NCI-H748 (cell line): ENCODE measurements at regions not wholly inside any gene's neighbourhood (a gene's known extent, or its start where the extent isn't known, plus 50 kb on each side); places are given as distances from the start of the nearest gene placed in this dataset.
"Not testable (repeated sequence)": the region's sequence is repeated elsewhere in the genome, so short reads cannot be mapped to it uniquely, and the experiment has no call there.

Experiments used
- DNase-seq: peaks from one replicate; lab custom pipeline; 2025; ENCODE audit not compliant: unreplicated experiment; lab: John Stamatoyannopoulos, UW

- no peak for DNase-seq
Measured at GRCh38 chr7:136136906-136137454, 159.8 kb upstream of the MTPN start.

DNA sequence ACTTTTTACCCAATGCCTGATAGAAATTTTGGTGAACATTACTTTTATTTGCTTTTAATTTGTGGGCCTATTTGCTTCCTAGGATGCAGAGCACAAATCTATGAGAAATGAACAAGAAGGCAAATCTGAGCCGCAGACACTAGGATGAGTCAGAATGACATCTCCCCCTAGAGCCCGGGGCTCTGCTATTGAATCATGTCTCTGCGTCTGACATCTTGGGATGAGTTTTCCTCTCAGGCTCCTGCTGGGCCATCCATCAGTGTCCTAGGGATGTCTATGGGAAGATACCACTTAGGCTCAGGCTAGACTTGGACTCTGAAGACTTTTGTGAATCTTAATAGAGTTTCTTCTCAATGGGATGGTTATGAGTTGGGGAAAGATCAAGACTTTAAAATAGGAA lies 157.3 kb upstream of the MTPN start:
- DNase-seq: no peak

DNA sequence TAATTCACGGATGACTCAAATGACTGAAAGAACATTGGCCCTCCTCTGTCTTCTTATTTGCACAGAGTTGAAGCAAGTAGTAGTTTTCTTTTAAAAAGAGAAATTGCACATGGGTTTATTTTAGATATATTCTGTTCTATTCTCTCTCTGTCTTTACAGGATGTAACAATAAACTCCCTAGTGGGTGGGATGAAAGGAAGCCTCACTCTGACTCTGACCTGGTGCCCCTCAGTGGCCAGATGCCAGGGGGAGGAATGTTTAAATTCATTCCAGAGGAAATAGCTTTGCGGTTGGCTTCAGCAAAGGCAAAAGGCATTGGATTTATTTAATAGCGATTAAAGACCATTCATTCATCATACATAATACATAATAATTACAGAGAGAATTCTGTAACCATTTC lies 156.4 kb upstream of the MTPN start:
- peak; percentile 50 for DNase-seq

DNA sequence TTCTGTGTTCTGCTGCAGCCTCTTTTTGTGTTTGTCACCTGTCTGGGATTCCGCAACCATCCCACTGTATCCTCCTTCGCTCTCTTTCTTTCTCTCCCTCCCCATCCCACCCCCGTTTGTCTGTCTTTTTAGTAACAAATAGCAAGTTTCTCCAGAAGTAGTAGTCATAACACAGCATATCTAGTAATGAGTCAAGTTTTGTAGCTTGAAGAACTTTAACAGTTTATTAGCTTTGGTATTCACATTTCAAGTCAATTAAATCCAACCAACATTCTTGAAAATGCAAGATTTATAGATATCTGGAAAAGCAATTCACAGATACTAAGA lies 154.1 kb upstream of the MTPN start:
- DNase-seq: no peak

DNA sequence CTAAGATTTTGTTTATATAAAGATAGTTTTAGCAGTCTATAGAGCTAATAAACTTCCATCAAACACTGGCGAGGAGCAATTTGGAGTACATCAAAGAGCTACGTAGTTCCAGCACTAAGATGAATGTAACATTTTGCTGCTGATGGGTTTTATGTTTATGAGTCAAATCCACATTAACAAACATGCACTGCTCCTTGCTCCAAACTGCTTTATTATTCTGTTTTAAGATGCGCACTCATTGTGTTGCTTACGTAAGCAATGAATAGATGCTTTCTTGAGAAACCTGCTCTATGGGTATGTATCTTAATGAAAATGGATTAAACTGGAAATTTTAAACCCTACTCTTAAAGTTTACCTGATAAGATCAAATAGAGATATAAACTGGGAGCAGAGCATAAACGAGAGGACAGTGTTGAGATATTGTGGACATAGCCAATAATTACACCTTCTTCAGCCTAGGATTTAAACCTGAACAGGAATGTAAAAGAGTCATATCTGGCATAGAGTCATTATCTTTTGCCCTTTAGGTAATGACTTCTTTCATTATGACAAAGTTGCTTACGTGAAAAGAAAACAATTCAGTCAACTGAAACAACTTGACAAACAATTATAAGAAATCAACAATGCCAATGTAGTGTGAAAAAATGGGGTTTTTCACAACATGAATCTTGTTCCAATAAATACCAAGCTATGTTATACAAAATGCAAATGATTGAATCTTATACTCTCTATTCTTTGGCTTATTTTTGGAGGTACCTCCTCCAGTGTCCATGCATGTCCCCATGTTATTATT lies 153.5 kb upstream of the MTPN start:
- no peak for DNase-seq

GRCh38 chr7:136128050-136128449 lies 150.9 kb upstream of the MTPN start:
- DNase-seq: no peak

DNA sequence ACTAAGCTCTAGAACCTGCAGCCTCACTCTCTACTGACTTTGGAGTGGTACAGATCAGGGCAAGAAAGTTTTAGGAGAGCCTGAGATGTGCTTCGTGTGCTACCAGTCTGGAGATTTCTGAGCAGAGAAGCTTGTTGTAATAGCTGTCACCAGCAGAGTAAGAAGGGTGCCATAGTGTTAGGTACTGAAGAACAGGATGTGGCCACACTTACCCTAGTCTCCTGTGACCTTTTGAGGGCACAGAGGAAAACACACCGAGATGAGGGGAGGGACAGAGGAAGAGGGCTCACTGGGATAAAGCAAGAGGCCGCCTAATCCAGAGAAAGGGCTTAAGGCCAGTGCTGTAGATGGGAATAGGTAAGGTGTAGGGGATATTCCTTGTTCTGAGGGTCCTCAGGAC lies 146.2 kb upstream of the MTPN start:
- no peak for DNase-seq

- DNase-seq: no peak
Measured at GRCh38 chr7:136122026-136122425, 144.9 kb upstream of the MTPN start.

DNA sequence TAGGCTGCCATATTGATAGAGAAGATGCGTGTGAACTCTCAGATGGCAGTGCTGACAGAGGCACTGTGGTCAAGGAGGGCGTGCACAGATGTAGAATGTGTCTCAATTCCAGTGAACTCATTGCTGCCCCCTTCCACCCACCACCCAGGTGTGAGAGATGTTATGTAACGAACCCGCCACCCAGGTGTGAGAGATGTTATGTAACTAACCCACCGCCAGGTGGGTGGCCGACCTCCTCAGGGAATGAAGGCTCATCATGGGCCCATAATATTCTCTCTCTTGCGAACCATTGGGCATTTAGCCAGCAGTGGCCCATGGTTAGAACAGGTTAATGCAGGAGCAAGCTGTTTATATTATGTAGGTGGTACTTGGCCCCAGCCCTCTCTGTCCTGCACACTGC lies 140.4 kb upstream of the MTPN start:
- no peak for DNase-seq

GRCh38 chr7:136116186-136116585 lies 139.0 kb upstream of the MTPN start:
- no peak for DNase-seq

- DNase-seq: peak; percentile 68
Measured at GRCh38 chr7:136114966-136115762, 138.0 kb upstream of the MTPN start.

- not testable (repeated sequence) for DNase-seq
Measured at GRCh38 chr7:136114467-136114866, 137.3 kb upstream of the MTPN start.

DNA sequence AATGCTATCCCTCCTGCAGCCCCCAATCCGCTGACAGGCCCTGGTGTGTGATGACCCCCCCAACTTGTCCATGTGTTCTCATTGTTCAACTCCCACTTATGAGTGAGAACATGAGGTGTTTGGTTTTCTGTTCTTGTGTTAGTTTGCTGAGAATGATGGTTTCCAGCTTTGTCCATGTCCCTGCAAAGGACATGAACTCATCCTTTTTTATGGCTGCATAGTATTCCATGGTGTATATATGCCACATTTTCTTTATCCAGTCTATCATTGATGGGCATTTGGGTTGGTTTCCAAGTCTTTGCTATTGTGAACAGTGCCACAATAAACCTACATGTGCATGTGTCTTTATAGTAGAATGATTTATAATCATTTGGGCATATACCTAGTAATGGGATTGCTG lies 131.9 kb upstream of the MTPN start:
- DNase-seq: not testable (repeated sequence)

GRCh38 chr7:136105191-136105590 lies 128.0 kb upstream of the MTPN start:
- no peak for DNase-seq

- no peak for DNase-seq
Measured at GRCh38 chr7:136104269-136104603, 127.1 kb upstream of the MTPN start.

DNA sequence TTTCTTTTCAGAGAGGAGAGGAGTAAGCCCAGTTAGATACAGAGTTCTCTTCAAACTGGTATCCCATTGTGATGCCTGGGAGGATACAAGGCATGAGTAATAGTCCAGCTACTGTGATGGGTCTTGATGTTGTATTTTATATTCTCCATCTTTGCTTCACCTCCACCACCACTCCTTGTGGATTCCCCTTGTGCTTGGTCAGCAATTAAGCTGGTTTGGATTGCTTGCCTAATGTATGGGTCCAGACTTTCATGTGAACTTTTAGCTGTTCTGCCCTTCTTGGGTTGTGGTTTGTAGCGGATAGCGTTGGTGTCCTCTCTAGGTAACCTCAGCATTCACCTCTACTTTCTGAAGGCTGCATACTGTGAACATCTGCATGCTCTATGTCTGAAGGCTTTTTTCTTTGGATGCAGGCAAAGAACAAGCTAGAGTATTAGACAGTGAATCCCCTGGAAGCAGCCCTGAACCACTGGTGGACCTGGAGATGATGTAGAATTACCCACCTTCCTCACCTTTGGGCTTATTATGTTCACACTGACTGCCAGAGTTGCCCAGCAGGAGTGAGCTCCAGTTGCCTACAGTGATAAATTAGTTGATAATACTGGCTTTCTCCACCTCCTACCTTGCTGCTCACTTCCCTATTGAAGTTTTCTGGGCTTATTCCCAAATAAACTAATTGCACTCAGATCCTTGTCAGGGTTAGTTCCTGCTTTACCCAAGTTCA lies 126.5 kb upstream of the MTPN start:
- DNase-seq: no peak

- DNase-seq: no peak
Measured at GRCh38 chr7:136102881-136103280, 125.7 kb upstream of the MTPN start.

DNA sequence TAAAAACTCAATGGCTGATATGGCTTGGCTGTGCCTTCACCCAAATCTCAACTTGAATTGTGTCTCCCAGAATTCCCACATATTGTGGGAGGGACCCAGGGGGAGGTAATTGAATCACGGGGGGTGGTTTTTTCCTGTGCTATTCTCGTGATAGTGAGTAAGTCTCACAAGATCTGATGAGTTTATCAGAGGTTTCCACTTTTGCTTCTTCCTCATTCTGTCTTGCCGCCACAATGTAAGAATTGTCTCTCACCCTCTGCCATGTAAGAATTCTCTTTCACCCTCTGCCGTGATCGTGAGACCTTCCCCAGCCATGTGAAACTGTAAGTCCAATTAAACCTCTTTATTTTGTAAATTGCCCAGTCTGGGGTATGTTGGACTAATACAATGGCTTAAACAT lies 115.6 kb upstream of the MTPN start:
- DNase-seq: not testable (repeated sequence)

DNA sequence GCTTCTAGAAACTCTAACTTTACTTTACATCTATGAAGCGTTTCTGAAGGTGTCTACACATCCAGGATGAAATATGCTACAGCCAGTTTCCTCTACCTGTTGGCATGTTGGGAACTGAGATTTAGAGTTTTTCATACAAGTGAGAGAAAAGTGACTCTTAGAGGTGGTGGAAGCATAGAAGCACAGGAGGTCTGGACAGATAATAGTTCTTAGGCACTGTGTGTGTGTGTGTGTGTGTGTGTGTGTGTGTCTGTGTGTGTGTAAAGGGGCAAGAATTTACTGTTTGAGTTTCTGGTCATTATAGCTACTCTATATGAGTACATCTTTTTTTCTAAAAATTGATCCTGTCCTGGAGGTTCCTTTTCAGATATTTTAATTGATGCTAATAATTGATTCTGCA lies 110.7 kb upstream of the MTPN start:
- no peak for DNase-seq

- DNase-seq: peak; percentile 71
Measured at GRCh38 chr7:136086712-136087111, 109.6 kb upstream of the MTPN start.

- no peak for DNase-seq
Measured at GRCh38 chr7:136079934-136080333, 102.8 kb upstream of the MTPN start.

DNA sequence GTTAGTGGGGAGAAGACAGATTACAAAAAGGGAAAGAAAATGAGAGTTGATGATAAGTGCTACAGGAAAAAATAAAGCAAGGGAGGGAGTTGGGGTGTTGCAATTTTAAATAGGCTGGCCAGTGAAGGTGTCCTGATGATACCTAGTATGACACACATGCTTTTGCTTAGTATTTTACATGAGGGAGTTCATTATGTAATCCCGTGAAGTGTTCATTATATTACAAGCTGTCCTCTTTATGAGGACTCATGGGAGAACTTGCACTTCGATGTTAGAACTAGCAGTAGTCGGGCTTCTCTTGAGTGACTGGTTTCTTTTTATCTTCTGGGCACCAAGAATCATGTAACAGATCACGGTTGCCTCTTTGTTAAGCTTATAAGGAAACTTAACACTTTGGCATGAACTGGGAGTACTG lies 102.3 kb upstream of the MTPN start:
- no peak for DNase-seq
